ENCODE measurements at regions not wholly inside any gene's neighbourhood (a gene's known extent, or its start where the extent isn't known, plus 50 kb on each side); places are given as distances from the start of the nearest gene placed in this dataset.

GRCh38 chr14:87343652-87344051, 649.3 kb downstream of the GALC start:
- TF ChIP-seq, protein P1, sequence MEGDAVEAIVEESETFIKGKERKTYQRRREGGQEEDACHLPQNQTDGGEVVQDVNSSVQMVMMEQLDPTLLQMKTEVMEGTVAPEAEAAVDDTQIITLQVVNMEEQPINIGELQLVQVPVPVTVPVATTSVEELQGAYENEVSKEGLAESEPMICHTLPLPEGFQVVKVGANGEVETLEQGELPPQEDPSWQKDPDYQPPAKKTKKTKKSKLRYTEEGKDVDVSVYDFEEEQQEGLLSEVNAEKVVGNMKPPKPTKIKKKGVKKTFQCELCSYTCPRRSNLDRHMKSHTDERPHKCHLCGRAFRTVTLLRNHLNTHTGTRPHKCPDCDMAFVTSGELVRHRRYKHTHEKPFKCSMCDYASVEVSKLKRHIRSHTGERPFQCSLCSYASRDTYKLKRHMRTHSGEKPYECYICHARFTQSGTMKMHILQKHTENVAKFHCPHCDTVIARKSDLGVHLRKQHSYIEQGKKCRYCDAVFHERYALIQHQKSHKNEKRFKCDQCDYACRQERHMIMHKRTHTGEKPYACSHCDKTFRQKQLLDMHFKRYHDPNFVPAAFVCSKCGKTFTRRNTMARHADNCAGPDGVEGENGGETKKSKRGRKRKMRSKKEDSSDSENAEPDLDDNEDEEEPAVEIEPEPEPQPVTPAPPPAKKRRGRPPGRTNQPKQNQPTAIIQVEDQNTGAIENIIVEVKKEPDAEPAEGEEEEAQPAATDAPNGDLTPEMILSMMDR (IDR thresholded peaks at IDR 0.05), result no peak
- TF ChIP-seq POLR2AphosphoS5 (IDR thresholded peaks at IDR 0.05), result no peak
- TF ChIP-seq POLR2A (IDR thresholded peaks at IDR 0.05), result no peak

Data from breast epithelium (tissue), 3 donors.